NB4 (cell line): ENCODE measurements at regions not wholly inside any gene's neighbourhood (a gene's known extent, or its start where the extent isn't known, plus 50 kb on each side); places are given as distances from the start of the nearest gene placed in this dataset.

Experiments used
- CTCF ChIP-seq: IDR thresholded peaks from one replicate; pipeline ENCODE4 v1.5.1; 2012; ENCODE audit warnings: low read depth, low read length
- POLR2A ChIP-seq: IDR thresholded peaks from 2 replicates; pipeline ENCODE4 v1.6.1; 2011; ENCODE audit warnings: mild to moderate bottlenecking; ENCODE audit not compliant: insufficient read length; ENCODE audit errors: extremely low read depth

GRCh38 chr18:76708071-76708721 is 114.2 kb upstream of the ZNF236 start:
- TF ChIP-seq POLR2A (no peak), CTCF (no peak)
